ENCODE measurements at regions not wholly inside any gene's neighbourhood (a gene's known extent, or its start where the extent isn't known, plus 50 kb on each side); places are given as distances from the start of the nearest gene placed in this dataset.

DNA sequence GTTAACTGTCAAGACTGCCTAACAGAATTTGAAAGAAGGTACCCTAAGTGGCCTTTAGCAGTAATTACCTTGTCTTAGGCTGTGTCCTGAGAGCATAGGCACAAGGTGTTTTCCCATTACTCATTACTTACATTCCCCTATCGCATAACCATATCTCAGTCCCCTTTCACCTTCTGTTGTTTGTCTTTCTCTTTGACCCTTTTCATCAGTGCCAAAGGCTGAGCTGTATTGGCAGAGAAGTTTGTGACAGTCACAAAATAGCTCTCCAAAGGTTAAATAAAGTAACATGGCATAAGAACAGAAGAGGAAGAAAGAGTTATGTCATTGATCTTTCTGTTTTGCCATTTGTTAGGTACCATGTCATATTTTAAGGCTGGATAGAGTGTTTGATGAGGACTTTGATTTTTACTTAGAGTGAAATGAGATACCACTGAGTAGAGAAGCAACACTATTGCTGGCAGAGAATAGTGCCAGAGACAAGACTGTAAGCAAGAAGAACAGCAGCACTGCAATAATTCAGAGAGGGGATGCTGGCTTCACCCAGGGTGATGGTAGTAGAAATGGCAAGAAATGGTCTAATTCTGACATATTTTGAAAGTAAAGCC lies 497.8 kb downstream of the TTLL7 start:
- peak overlapping the region; percentile 51 for H3K27ac ChIP-seq (ENCODE audit: low read depth, low read length)
- no peaks in the 10 kb centered on the region for H3K36me3 ChIP-seq (ENCODE audit: control insufficient read depth in 1 of 2, insufficient read depth in 2 of 2, low read length in 2 of 2)
- H3K9me3 ChIP-seq (ENCODE audit: insufficient read depth, low read depth, low read length), result no peaks in the 10 kb centered on the region
- no peak overlapping the region for H2BK12ac ChIP-seq (ENCODE audit: low read length)
- no peak overlapping the region for H2BK5ac ChIP-seq (ENCODE audit: low read depth, low read length, poor library complexity)
- no peak overlapping the region for H4K8ac ChIP-seq (ENCODE audit: low read depth, low read length)
- DNase-seq, result no peak
- no peak overlapping the region for H3K4me3 ChIP-seq (ENCODE audit: low read depth, low read length)
- H3K23ac ChIP-seq (ENCODE audit: low read length), result no peak overlapping the region
- H3K18ac ChIP-seq (ENCODE audit: low read length), result no peak overlapping the region
- H4K12ac ChIP-seq (ENCODE audit: low read depth, low read length), result no peak overlapping the region
- no peak overlapping the region for H2AFZ ChIP-seq (ENCODE audit: insufficient read depth, low read length, poor library complexity)
- H2AK5ac ChIP-seq (ENCODE audit: low read length), result no peak overlapping the region
- peaks cover 10% of the 10 kb centered on the region for H3K79me1 ChIP-seq (ENCODE audit: low read length)
- H3K4me2 ChIP-seq (ENCODE audit: low read length), result no peak overlapping the region
- H3K79me2 ChIP-seq (ENCODE audit: control insufficient read depth, insufficient read depth, low read length, poor library complexity), result no peaks in the 10 kb centered on the region
- H2BK120ac ChIP-seq (ENCODE audit: insufficient read depth, low read length, poor library complexity), result no peak overlapping the region
- no peaks in the 10 kb centered on the region for H3K27me3 ChIP-seq (ENCODE audit: insufficient read depth, low read length)
- no peak overlapping the region for H3K14ac ChIP-seq (ENCODE audit: low read length)
- H3K4me1 ChIP-seq (ENCODE audit: control insufficient read depth in 1 of 2, insufficient read depth in 2 of 2, low read length in 2 of 2), result peaks cover 0 to 2% of the 10 kb centered on the region in 2 experiments
- H3K9ac ChIP-seq (ENCODE audit: low read length), result no peak overlapping the region
- no CpG with 5 or more reads among the region's 1 CpG for WGBS (ENCODE audit: extremely low coverage, insufficient coverage, insufficient read length)
- H4K91ac ChIP-seq (ENCODE audit: low read depth, low read length), result no peak overlapping the region
- no peak overlapping the region for H3K4ac ChIP-seq (ENCODE audit: low read depth, low read length)

DNA sequence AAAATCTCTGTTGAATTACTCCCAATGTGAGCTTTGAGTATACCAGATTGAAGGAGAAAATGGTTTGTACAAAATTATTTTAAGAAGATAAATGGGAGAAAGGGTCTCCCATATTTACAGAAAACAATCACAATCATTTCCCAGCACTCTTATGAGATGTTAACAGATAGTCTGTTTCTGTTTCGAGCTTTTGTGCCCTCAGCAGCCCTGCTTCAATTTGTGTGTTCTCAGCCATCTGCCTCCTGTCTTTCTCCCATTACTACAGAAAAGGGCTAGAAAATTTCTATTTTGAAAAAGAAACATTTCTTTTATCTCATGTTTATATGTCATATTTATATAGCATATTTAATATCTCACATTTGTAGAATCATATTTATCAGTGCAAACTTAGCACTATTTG lies 498.4 kb downstream of the TTLL7 start:
- no peak overlapping the region for H3K14ac ChIP-seq (ENCODE audit: low read length)
- no peak overlapping the region for H2AK5ac ChIP-seq (ENCODE audit: low read length)
- H2AFZ ChIP-seq (ENCODE audit: insufficient read depth, low read length, poor library complexity), result no peak overlapping the region
- DNase-seq, result no peak
- H3K4me3 ChIP-seq (ENCODE audit: low read depth, low read length), result no peak overlapping the region
- H3K4me1 ChIP-seq (ENCODE audit: control insufficient read depth in 1 of 2, insufficient read depth in 2 of 2, low read length in 2 of 2), result peaks cover 0 to 2% of the 10 kb centered on the region in 2 experiments
- H2BK120ac ChIP-seq (ENCODE audit: insufficient read depth, low read length, poor library complexity), result no peak overlapping the region
- H3K79me1 ChIP-seq (ENCODE audit: low read length), result peaks cover 10% of the 10 kb centered on the region
- H3K18ac ChIP-seq (ENCODE audit: low read length), result no peak overlapping the region
- no peaks in the 10 kb centered on the region for H3K36me3 ChIP-seq (ENCODE audit: control insufficient read depth in 1 of 2, insufficient read depth in 2 of 2, low read length in 2 of 2)
- H4K12ac ChIP-seq (ENCODE audit: low read depth, low read length), result no peak overlapping the region
- H3K27me3 ChIP-seq (ENCODE audit: insufficient read depth, low read length), result no peaks in the 10 kb centered on the region
- no peak overlapping the region for H4K91ac ChIP-seq (ENCODE audit: low read depth, low read length)
- H3K4me2 ChIP-seq (ENCODE audit: low read length), result no peak overlapping the region
- H2BK12ac ChIP-seq (ENCODE audit: low read length), result no peak overlapping the region
- H3K4ac ChIP-seq (ENCODE audit: low read depth, low read length), result no peak overlapping the region
- WGBS (ENCODE audit: extremely low coverage, insufficient coverage, insufficient read length), result no CpG with 5 or more reads among the region's 1 CpG
- no peak overlapping the region for H4K8ac ChIP-seq (ENCODE audit: low read depth, low read length)
- no peaks in the 10 kb centered on the region for H3K9me3 ChIP-seq (ENCODE audit: insufficient read depth, low read depth, low read length)
- no peak overlapping the region for H3K9ac ChIP-seq (ENCODE audit: low read length)
- H3K27ac ChIP-seq (ENCODE audit: low read depth, low read length), result peak overlapping the region; percentile 46
- H3K79me2 ChIP-seq (ENCODE audit: control insufficient read depth, insufficient read depth, low read length, poor library complexity), result no peaks in the 10 kb centered on the region
- no peak overlapping the region for H3K23ac ChIP-seq (ENCODE audit: low read length)
- no peak overlapping the region for H2BK5ac ChIP-seq (ENCODE audit: low read depth, low read length, poor library complexity)

DNA sequence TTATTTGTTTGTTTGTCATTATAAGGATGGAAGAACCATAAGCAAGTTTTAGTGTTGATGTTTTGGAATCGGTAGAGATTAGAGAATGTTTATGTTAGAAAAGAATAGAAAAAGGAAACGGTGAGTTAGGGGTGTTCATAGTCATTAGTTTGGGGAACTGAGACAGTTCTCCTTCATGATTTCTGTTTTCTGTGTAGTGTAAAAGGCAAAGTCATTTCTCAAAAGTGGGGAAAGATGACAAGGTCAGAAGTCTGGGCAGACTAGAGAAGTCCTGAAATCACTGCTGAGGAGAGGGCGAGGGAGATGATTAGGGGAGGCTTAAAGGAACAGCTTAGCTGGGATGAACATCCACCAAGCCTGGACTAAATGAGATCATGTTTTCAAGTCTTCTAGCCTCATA lies 498.9 kb downstream of the TTLL7 start:
- no peak overlapping the region for H3K4ac ChIP-seq (ENCODE audit: low read depth, low read length)
- H2BK5ac ChIP-seq (ENCODE audit: low read depth, low read length, poor library complexity), result no peak overlapping the region
- no peak for DNase-seq
- WGBS (ENCODE audit: extremely low coverage, insufficient coverage, insufficient read length), result 100% methylated on average over 2 of the region's 3 CpGs
- H2AFZ ChIP-seq (ENCODE audit: insufficient read depth, low read length, poor library complexity), result no peak overlapping the region
- H3K18ac ChIP-seq (ENCODE audit: low read length), result no peak overlapping the region
- no peak overlapping the region for H3K9ac ChIP-seq (ENCODE audit: low read length)
- peak overlapping the region; percentile 61 for H3K14ac ChIP-seq (ENCODE audit: low read length)
- no peak overlapping the region for H2BK12ac ChIP-seq (ENCODE audit: low read length)
- H3K27ac ChIP-seq (ENCODE audit: low read depth, low read length), result no peak overlapping the region
- H4K12ac ChIP-seq (ENCODE audit: low read depth, low read length), result no peak overlapping the region
- no peaks in the 10 kb centered on the region for H3K9me3 ChIP-seq (ENCODE audit: insufficient read depth, low read depth, low read length)
- no peak overlapping the region for H2AK5ac ChIP-seq (ENCODE audit: low read length)
- H3K4me2 ChIP-seq (ENCODE audit: low read length), result no peak overlapping the region
- peaks cover 0 to 2% of the 10 kb centered on the region in 2 experiments for H3K4me1 ChIP-seq (ENCODE audit: control insufficient read depth in 1 of 2, insufficient read depth in 2 of 2, low read length in 2 of 2)
- no peaks in the 10 kb centered on the region for H3K36me3 ChIP-seq (ENCODE audit: control insufficient read depth in 1 of 2, insufficient read depth in 2 of 2, low read length in 2 of 2)
- H3K79me1 ChIP-seq (ENCODE audit: low read length), result peaks cover 10% of the 10 kb centered on the region
- no peaks in the 10 kb centered on the region for H3K27me3 ChIP-seq (ENCODE audit: insufficient read depth, low read length)
- no peak overlapping the region for H3K23ac ChIP-seq (ENCODE audit: low read length)
- peak overlapping the region; percentile 88 for H2BK120ac ChIP-seq (ENCODE audit: insufficient read depth, low read length, poor library complexity)
- no peak overlapping the region for H4K8ac ChIP-seq (ENCODE audit: low read depth, low read length)
- H4K91ac ChIP-seq (ENCODE audit: low read depth, low read length), result peak overlapping the region; percentile 83
- no peaks in the 10 kb centered on the region for H3K79me2 ChIP-seq (ENCODE audit: control insufficient read depth, insufficient read depth, low read length, poor library complexity)
- no peak overlapping the region for H3K4me3 ChIP-seq (ENCODE audit: low read depth, low read length)

DNA sequence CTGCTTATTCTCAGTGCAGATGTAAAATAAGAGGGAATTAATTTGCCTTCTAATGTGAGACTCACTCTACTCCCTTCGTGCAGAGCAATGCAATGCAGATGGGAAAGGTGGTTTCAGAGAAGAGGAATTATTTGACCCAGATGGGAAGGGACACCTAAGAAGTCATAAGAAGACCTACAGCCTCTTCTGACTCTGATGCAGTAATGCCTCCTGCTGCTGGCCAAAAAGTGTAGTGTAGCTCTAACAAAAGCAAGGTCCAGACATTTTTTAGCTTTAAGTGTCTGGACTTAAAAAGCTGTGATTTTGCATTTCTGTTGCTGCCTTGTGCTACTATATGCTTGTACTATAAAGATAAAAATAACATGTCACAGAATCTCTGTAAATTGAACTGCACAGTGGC lies 501.4 kb downstream of the TTLL7 start:
- no peak overlapping the region for H2AK5ac ChIP-seq (ENCODE audit: low read length)
- H3K79me2 ChIP-seq (ENCODE audit: control insufficient read depth, insufficient read depth, low read length, poor library complexity), result no peaks in the 10 kb centered on the region
- no peak overlapping the region for H2BK5ac ChIP-seq (ENCODE audit: low read depth, low read length, poor library complexity)
- no peak overlapping the region for H3K4ac ChIP-seq (ENCODE audit: low read depth, low read length)
- no peak overlapping the region for H3K9ac ChIP-seq (ENCODE audit: low read length)
- no peaks in the 10 kb centered on the region for H3K36me3 ChIP-seq (ENCODE audit: control insufficient read depth in 1 of 2, insufficient read depth in 2 of 2, low read length in 2 of 2)
- H3K4me3 ChIP-seq (ENCODE audit: low read depth, low read length), result no peak overlapping the region
- no peak overlapping the region for H3K14ac ChIP-seq (ENCODE audit: low read length)
- H3K18ac ChIP-seq (ENCODE audit: low read length), result no peak overlapping the region
- H2BK12ac ChIP-seq (ENCODE audit: low read length), result no peak overlapping the region
- H3K9me3 ChIP-seq (ENCODE audit: insufficient read depth, low read depth, low read length), result no peaks in the 10 kb centered on the region
- no peak overlapping the region for H2AFZ ChIP-seq (ENCODE audit: insufficient read depth, low read length, poor library complexity)
- H3K4me1 ChIP-seq (ENCODE audit: control insufficient read depth in 1 of 2, insufficient read depth in 2 of 2, low read length in 2 of 2), result peaks cover 0 to 2% of the 10 kb centered on the region in 2 experiments
- no peak overlapping the region for H3K4me2 ChIP-seq (ENCODE audit: low read length)
- no peak overlapping the region for H4K12ac ChIP-seq (ENCODE audit: low read depth, low read length)
- H3K23ac ChIP-seq (ENCODE audit: low read length), result no peak overlapping the region
- no peak overlapping the region for H2BK120ac ChIP-seq (ENCODE audit: insufficient read depth, low read length, poor library complexity)
- no peaks in the 10 kb centered on the region for H3K27me3 ChIP-seq (ENCODE audit: insufficient read depth, low read length)
- H4K8ac ChIP-seq (ENCODE audit: low read depth, low read length), result no peak overlapping the region
- WGBS (ENCODE audit: extremely low coverage, insufficient coverage, insufficient read length), result no CpG with 5 or more reads among the region's 1 CpG
- no peak overlapping the region for H4K91ac ChIP-seq (ENCODE audit: low read depth, low read length)
- DNase-seq, result peak in 1 of 2 donors; percentile 11
- peaks cover 10% of the 10 kb centered on the region for H3K79me1 ChIP-seq (ENCODE audit: low read length)
- no peak overlapping the region for H3K27ac ChIP-seq (ENCODE audit: low read depth, low read length)
